Hepatocyte (in vitro differentiated cells): ENCODE measurements at regions not wholly inside any gene's neighbourhood (a gene's known extent, or its start where the extent isn't known, plus 50 kb on each side); places are given as distances from the start of the nearest gene placed in this dataset.

Experiments
- DNase-seq: peaks from one replicate; pipeline ENCODE4 v3.0.0-alpha.2; 2016; ENCODE audit warnings: low spot score
- H2AFZ ChIP-seq: fragments of 200-600 bp; sonication (generic); 2 replicates; pipeline ENCODE4 v1.6.0; 2016; ENCODE audit warnings: antibody characterized with exemption, mild to moderate bottlenecking
- H3K27ac ChIP-seq: fragments of 200-600 bp; sonication (generic); 2 replicates; pipeline ENCODE4 v1.5.1; 2016; ENCODE audit warnings: mild to moderate bottlenecking
- H3K27me3 ChIP-seq: fragments of 200-600 bp; sonication (generic); 2 replicates; pipeline ENCODE4 v1.6.1; 2016
- H3K36me3 ChIP-seq: fragments of 200-600 bp; sonication (generic); replicated peaks from 2 replicates; pipeline ENCODE4 v1.5.1; 2016; ENCODE audit warnings: low read depth; ENCODE audit not compliant: insufficient read depth
- H3K4me1 ChIP-seq: fragments of 200-600 bp; sonication (generic); 2 replicates; pipeline ENCODE4 v1.5.1; 2016; ENCODE audit warnings: mild to moderate bottlenecking, moderate library complexity; ENCODE audit not compliant: insufficient read depth
- H3K4me2 ChIP-seq: fragments of 200-600 bp; sonication (generic); 2 replicates; pipeline ENCODE4 v1.6.0; 2016
- H3K4me3 ChIP-seq: fragments of 200-600 bp; sonication (generic); 2 replicates; pipeline ENCODE4 v1.5.1; 2016; ENCODE audit warnings: mild to moderate bottlenecking
- H3K79me2 ChIP-seq: fragments of 200-600 bp; sonication (generic); 2 replicates; pipeline ENCODE4 v1.6.0; 2017; ENCODE audit warnings: mild to moderate bottlenecking
- H3K9me2 ChIP-seq: fragments of 200-600 bp; sonication (generic); replicated peaks from 2 replicates; pipeline ENCODE4 v1.6.0; 2017; ENCODE audit warnings: mild to moderate bottlenecking; ENCODE audit not compliant: insufficient read depth
- H3K9me3 ChIP-seq: fragments of 200-600 bp; sonication (generic); 2 replicates; pipeline ENCODE4 v1.5.1; 2016; ENCODE audit warnings: low read depth, mild to moderate bottlenecking
- H4K20me1 ChIP-seq: fragments of 200-600 bp; sonication (generic); 2 replicates; pipeline ENCODE4 v1.6.0; 2016; ENCODE audit warnings: mild to moderate bottlenecking; ENCODE audit not compliant: insufficient read depth, poor library complexity, severe bottlenecking
- CTCF ChIP-seq: fragments of 200-600 bp; sonication (generic); IDR thresholded peaks from 2 replicates; pipeline ENCODE4 v1.5.1; 2016; ENCODE audit warnings: antibody characterized with exemption, mild to moderate bottlenecking; ENCODE audit not compliant: poor library complexity
- EZH2 ChIP-seq: fragments of 200-600 bp; sonication (generic); IDR thresholded peaks from 2 replicates; pipeline ENCODE4 v1.6.1; 2016; ENCODE audit warnings: antibody characterized with exemption, mild to moderate bottlenecking, borderline replicate concordance
- EZH2phosphoT487 ChIP-seq: fragments of 200-600 bp; sonication (generic); IDR thresholded peaks from one replicate; pipeline ENCODE4 v1.6.1; 2018; ENCODE audit warnings: antibody characterized with exemption, mild to moderate bottlenecking, low read depth, moderate library complexity; ENCODE audit not compliant: unreplicated experiment, severe bottlenecking
- WGBS: methylation state at CpG from one replicate; pipeline ENCODE4 v1.1.6; 2016; ENCODE audit warnings: low lambda C conversion rate; ENCODE audit errors: missing lambda C conversion rate; 5-methylcytosine and 5-hydroxymethylcytosine counted together

GRCh38 chr14:89479802-89480201 is 62.8 kb upstream of the FOXN3 start:
- no peak overlapping the region for H2AFZ ChIP-seq
- no peaks in the 10 kb centered on the region for H4K20me1 ChIP-seq
- H3K27me3 ChIP-seq, result no peaks in the 10 kb centered on the region
- no peak overlapping the region for H3K4me3 ChIP-seq
- H3K79me2 ChIP-seq, result no peaks in the 10 kb centered on the region
- no peak overlapping the region for H3K4me2 ChIP-seq
- H3K9me2 ChIP-seq, result no peaks in the 10 kb centered on the region
- 94% methylated on average over 6 of the region's 6 CpGs for WGBS
- no peaks in the 10 kb centered on the region for H3K9me3 ChIP-seq
- no peaks in the 10 kb centered on the region for H3K4me1 ChIP-seq
- DNase-seq, result no peak
- H3K27ac ChIP-seq, result no peak overlapping the region
- TF ChIP-seq EZH2phosphoT487 (no peak), EZH2 (no peak), CTCF (no peak)
- no peaks in the 10 kb centered on the region for H3K36me3 ChIP-seq

GRCh38 chr14:89477391-89477790 is 60.4 kb upstream of the FOXN3 start:
- Histone ChIP-seq H2AFZ (no peak overlapping the region), H3K4me3 (no peak overlapping the region), H3K27me3 (no peaks in the 10 kb centered on the region), H3K9me2 (no peaks in the 10 kb centered on the region), H3K9me3 (no peaks in the 10 kb centered on the region), H4K20me1 (no peaks in the 10 kb centered on the region), H3K27ac (no peak overlapping the region), H3K4me2 (no peak overlapping the region), H3K36me3 (no peaks in the 10 kb centered on the region), H3K4me1 (no peaks in the 10 kb centered on the region), H3K79me2 (no peaks in the 10 kb centered on the region)
- TF ChIP-seq EZH2 (no peak), CTCF (no peak), EZH2phosphoT487 (no peak)
- WGBS, result 84% methylated on average over 4 of the region's 4 CpGs
- no peak for DNase-seq

- Histone ChIP-seq H3K79me2 (no peaks in the 10 kb centered on the region), H4K20me1 (no peaks in the 10 kb centered on the region), H3K27me3 (no peaks in the 10 kb centered on the region), H2AFZ (no peak overlapping the region), H3K27ac (no peak overlapping the region), H3K4me2 (no peak overlapping the region), H3K9me2 (no peaks in the 10 kb centered on the region), H3K4me3 (no peak overlapping the region), H3K4me1 (no peaks in the 10 kb centered on the region), H3K36me3 (no peaks in the 10 kb centered on the region), H3K9me3 (no peaks in the 10 kb centered on the region)
- no peak for DNase-seq
- TF ChIP-seq CTCF, result no peak
- 88% methylated on average over 10 of the region's 10 CpGs for WGBS
These were observed 59.4 kb upstream of the FOXN3 start for GRCh38 chr14:89476354-89476896.

- DNase-seq, result no peak
- H3K27ac ChIP-seq, result no peak overlapping the region
- no peaks in the 10 kb centered on the region for H3K9me3 ChIP-seq
- no peaks in the 10 kb centered on the region for H3K4me1 ChIP-seq
- H3K9me2 ChIP-seq, result no peaks in the 10 kb centered on the region
- no peaks in the 10 kb centered on the region for H3K27me3 ChIP-seq
- H2AFZ ChIP-seq, result no peak overlapping the region
- TF ChIP-seq EZH2 (no peak), EZH2phosphoT487 (no peak), CTCF (no peak)
- WGBS, result 86% methylated on average over 4 of the region's 4 CpGs
- H3K4me2 ChIP-seq, result no peak overlapping the region
- no peaks in the 10 kb centered on the region for H3K36me3 ChIP-seq
- H3K4me3 ChIP-seq, result no peak overlapping the region
- no peaks in the 10 kb centered on the region for H3K79me2 ChIP-seq
- no peaks in the 10 kb centered on the region for H4K20me1 ChIP-seq
These were observed 57.4 kb upstream of the FOXN3 start for GRCh38 chr14:89474464-89474863.
